ENCODE measurements at regions not wholly inside any gene's neighbourhood (a gene's known extent, or its start where the extent isn't known, plus 50 kb on each side); places are given as distances from the start of the nearest gene placed in this dataset.

DNA sequence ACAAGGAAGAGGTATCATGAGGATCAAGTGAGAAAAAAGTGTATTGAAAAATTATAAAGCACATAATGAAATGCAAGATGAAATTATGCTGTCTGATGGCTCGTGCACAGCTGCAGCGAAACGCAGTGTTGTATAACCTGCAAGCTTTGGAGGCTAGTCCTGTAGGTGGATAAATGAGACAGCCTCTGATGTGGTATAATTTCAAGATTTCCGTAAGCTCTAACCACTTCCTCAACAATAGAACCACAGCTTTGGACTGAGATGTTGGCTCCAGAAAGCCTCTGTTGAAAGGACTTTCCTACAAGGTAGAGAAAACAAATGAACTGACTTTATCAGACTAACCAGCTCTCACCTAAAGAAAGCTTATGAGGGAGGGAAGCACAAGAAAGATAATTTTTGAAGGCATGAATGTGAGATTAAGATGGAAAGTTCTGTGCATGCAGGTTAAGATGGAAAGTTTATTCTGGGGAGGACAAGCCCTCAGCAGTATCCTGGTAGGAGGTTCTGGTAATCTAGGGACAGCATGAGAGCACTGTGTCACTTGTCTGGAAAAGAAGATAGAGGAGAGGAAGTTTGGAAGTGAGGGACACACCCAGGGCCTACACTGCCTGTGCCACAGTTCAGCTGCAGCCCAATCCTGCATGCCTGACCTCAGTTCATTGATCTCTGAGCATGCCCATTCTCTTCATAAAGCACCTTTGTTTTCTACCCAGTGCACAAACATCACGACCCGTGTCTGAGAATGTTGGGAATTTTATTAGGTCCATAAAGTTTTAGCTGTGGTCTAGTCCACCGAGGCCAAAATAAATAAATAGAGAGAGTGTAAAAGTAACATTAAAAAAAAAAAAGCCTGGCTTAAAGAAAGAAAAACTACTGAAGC lies 161.5 kb upstream of the SFRP2 start:
- TF ChIP-seq, protein P1, sequence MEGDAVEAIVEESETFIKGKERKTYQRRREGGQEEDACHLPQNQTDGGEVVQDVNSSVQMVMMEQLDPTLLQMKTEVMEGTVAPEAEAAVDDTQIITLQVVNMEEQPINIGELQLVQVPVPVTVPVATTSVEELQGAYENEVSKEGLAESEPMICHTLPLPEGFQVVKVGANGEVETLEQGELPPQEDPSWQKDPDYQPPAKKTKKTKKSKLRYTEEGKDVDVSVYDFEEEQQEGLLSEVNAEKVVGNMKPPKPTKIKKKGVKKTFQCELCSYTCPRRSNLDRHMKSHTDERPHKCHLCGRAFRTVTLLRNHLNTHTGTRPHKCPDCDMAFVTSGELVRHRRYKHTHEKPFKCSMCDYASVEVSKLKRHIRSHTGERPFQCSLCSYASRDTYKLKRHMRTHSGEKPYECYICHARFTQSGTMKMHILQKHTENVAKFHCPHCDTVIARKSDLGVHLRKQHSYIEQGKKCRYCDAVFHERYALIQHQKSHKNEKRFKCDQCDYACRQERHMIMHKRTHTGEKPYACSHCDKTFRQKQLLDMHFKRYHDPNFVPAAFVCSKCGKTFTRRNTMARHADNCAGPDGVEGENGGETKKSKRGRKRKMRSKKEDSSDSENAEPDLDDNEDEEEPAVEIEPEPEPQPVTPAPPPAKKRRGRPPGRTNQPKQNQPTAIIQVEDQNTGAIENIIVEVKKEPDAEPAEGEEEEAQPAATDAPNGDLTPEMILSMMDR (conservative IDR thresholded peaks at IDR 0.05), result no peak
- TF ChIP-seq EZH2 (IDR thresholded peaks at IDR 0.05; ENCODE audit: low read depth), result no peak
